ENCODE measurements at regions not wholly inside any gene's neighbourhood (a gene's known extent, or its start where the extent isn't known, plus 50 kb on each side); places are given as distances from the start of the nearest gene placed in this dataset.
"Not testable (repeated sequence)": the region's sequence is repeated elsewhere in the genome, so short reads cannot be mapped to it uniquely, and the experiment has no call there.

- H3K9me3 ChIP-seq (ENCODE audit: insufficient read depth, low read depth) = no peaks in the 10 kb centered on the region; the same call in 1 of the 2 replicates
- no peak overlapping the region for H3K4me3 ChIP-seq
- H3K27me3 ChIP-seq (ENCODE audit: insufficient read depth, low read depth) = no peaks in the 10 kb centered on the region
- no peaks in the 10 kb centered on the region for H3K36me3 ChIP-seq (ENCODE audit: low read depth)
- ChIA-PET POLR2A (ENCODE audit: unreplicated experiment) (no interaction called here), CTCF (no interaction called here)
- no peaks in the 10 kb centered on the region for H3K9me2 ChIP-seq (ENCODE audit: insufficient read depth)
- H3K4me2 ChIP-seq = no peak overlapping the region
- H3K4me1 ChIP-seq (replicated peaks; ENCODE audit: insufficient read depth) = no peaks in the 10 kb centered on the region
- no peaks in the 10 kb centered on the region for H3K79me2 ChIP-seq (ENCODE audit: low read depth)
- H3K27ac ChIP-seq = no peak overlapping the region
- intact Hi-C loops (cut with micrococcal nuclease; ENCODE audit: unreplicated experiment) = loop anchor here (5.0 kb wide), 1 partner anchor 56 kb away; no protein-coding TSS in a partner anchor
- DNase-seq = no peak
- no peak overlapping the region for H2AFZ ChIP-seq
- peaks cover 9% of the 10 kb centered on the region; the same call in 1 of the 2 replicates for H3F3A ChIP-seq (ENCODE audit: insufficient read depth, low read depth)
- no TSS peak for BruUV-seq (replicated peaks)
- no peak for TF ChIP-seq EZH2 (IDR thresholded peaks at IDR 0.05; ENCODE audit: low read depth)
- no peak for TF ChIP-seq CTCF (conservative IDR thresholded peaks at IDR 0.05)
- no peaks in the 10 kb centered on the region for H4K20me1 ChIP-seq (ENCODE audit: insufficient read depth)
Observed at GRCh38 chr1:168466714-168467131, 77.1 kb downstream of the XCL2 start.

- CTCF ChIA-PET = no interaction called here
- intact Hi-C loops (cut with micrococcal nuclease; ENCODE audit: unreplicated experiment) = loop anchor here (5.0 kb wide), 1 partner anchor 56 kb away; no protein-coding TSS in a partner anchor
- Histone ChIP-seq H3K27me3 (ENCODE audit: insufficient read depth, low read depth) (no peaks in the 10 kb centered on the region), H3K79me2 (ENCODE audit: low read depth) (no peaks in the 10 kb centered on the region), H3K27ac (no peak overlapping the region), H3F3A (ENCODE audit: insufficient read depth, low read depth) (peaks cover 7% of the 10 kb centered on the region; the same call in 1 of the 2 replicates), H3K9me2 (ENCODE audit: insufficient read depth) (no peaks in the 10 kb centered on the region), H3K9me3 (ENCODE audit: insufficient read depth, low read depth) (peaks cover 2% of the 10 kb centered on the region; the same call in 1 of the 2 replicates), H3K4me2 (no peak overlapping the region), H3K4me3 (no peak overlapping the region), H3K36me3 (ENCODE audit: low read depth) (no peaks in the 10 kb centered on the region), H3K4me1 (replicated peaks; ENCODE audit: insufficient read depth) (no peaks in the 10 kb centered on the region), H4K20me1 (ENCODE audit: insufficient read depth) (no peaks in the 10 kb centered on the region), H2AFZ (peak overlapping the region; percentile 35; the same call in 1 of the 2 replicates)
- TF ChIP-seq CTCF (conservative IDR thresholded peaks at IDR 0.05) (no peak), EZH2 (IDR thresholded peaks at IDR 0.05; ENCODE audit: low read depth) (no peak)
- no peak for DNase-seq
- POLR2A ChIA-PET (ENCODE audit: unreplicated experiment) = no interaction called here
- BruUV-seq (replicated peaks) = no TSS peak
Observed at GRCh38 chr1:168466092-168466713, 77.6 kb downstream of the XCL2 start.

GRCh38 chr1:168461108-168461507 is 82.7 kb downstream of the XCL2 start:
- H3K27ac ChIP-seq; H3K4me3 ChIP-seq; BruUV-seq (replicated peaks); H3K36me3 ChIP-seq (ENCODE audit: low read depth); H2AFZ ChIP-seq; H3K9me3 ChIP-seq (ENCODE audit: insufficient read depth, low read depth); H3K4me2 ChIP-seq; H3F3A ChIP-seq (ENCODE audit: insufficient read depth, low read depth); H3K27me3 ChIP-seq (ENCODE audit: insufficient read depth, low read depth); intact Hi-C loops (cut with micrococcal nuclease; ENCODE audit: unreplicated experiment); H4K20me1 ChIP-seq (ENCODE audit: insufficient read depth); POLR2A ChIA-PET (ENCODE audit: unreplicated experiment); CTCF ChIA-PET; DNase-seq; H3K4me1 ChIP-seq (replicated peaks; ENCODE audit: insufficient read depth); H3K79me2 ChIP-seq (ENCODE audit: low read depth); H3K9me2 ChIP-seq (ENCODE audit: insufficient read depth): not testable (repeated sequence)

- H3K79me2 ChIP-seq (ENCODE audit: low read depth); H3K4me3 ChIP-seq; H3K36me3 ChIP-seq (ENCODE audit: low read depth); H3F3A ChIP-seq (ENCODE audit: insufficient read depth, low read depth); H3K9me3 ChIP-seq (ENCODE audit: insufficient read depth, low read depth); POLR2A ChIA-PET (ENCODE audit: unreplicated experiment); H3K27ac ChIP-seq; H2AFZ ChIP-seq; H3K27me3 ChIP-seq (ENCODE audit: insufficient read depth, low read depth); H3K9me2 ChIP-seq (ENCODE audit: insufficient read depth); H3K4me1 ChIP-seq (replicated peaks; ENCODE audit: insufficient read depth); CTCF ChIA-PET; H4K20me1 ChIP-seq (ENCODE audit: insufficient read depth); intact Hi-C loops (cut with micrococcal nuclease; ENCODE audit: unreplicated experiment); BruUV-seq (replicated peaks): not testable (repeated sequence)
- peak in 1 of 2 experiments; percentile 39 for DNase-seq
- peak overlapping the region; percentile 61 for H3K4me2 ChIP-seq
Observed at GRCh38 chr1:168457296-168457695, 86.5 kb downstream of the XCL2 start.

Data from PC-9 (cell line).